GM21360 (cell line): ENCODE measurements at regions not wholly inside any gene's neighbourhood (a gene's known extent, or its start where the extent isn't known, plus 50 kb on each side); places are given as distances from the start of the nearest gene placed in this dataset.

Experiments
- ATAC-seq: cut with Tn5 transposase; IDR thresholded peaks from one replicate; pipeline ENCODE4 v1.9.1; 2021; ENCODE audit warnings: mild to moderate bottlenecking, moderate library complexity; ENCODE audit not compliant: unreplicated experiment

- no peak for ATAC-seq
Measured at GRCh38 chr6:71114986-71115385, 158.1 kb upstream of the B3GAT2 start.

GRCh38 chr6:71119560-71119959, 162.7 kb upstream of the B3GAT2 start:
- no peak for ATAC-seq

DNA sequence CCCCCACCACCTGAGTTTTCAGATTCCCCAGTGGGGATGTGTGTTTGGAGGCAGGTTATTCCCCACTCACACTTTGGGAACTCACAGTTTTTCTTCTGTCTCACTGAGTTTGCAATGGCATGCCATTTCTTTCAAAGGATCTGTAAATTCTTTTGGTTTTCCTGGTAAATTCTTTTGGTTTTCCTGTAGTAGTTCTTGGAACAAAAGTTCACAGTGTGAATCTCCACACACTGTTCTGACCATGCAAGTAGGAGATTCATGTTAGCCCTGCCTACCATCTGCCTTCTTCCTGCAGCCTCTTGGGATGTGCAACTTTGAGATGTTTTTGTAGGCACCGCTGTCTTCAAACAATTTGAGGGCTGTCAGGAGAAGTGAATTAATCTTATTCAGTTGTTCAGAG, 165.6 kb upstream of the OGFRL1 start:
- ATAC-seq, result no peak

GRCh38 chr6:71124340-71124739, 164.3 kb upstream of the OGFRL1 start:
- ATAC-seq, result no peak

DNA sequence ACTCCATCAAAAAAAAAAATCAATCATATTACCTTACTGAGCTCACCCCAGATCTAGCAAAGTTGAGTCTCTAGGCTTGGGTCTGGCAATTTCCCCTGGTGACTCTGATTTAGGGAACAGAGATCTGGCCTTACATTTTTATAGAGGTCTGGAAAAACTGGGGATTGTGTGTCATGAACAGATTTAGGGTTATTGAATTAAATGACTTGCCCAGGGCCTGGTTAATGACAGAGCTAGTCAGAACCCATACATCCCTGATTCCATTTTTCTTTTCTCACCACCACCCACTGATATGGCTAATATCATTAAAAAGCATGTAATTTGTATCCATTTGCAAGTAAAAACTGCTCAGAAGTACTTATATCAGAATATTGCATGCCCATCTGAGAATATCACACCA, 163.4 kb upstream of the OGFRL1 start:
- ATAC-seq, result no peak

GRCh38 chr6:71126506-71126905, 162.1 kb upstream of the OGFRL1 start:
- ATAC-seq, result no peak

DNA sequence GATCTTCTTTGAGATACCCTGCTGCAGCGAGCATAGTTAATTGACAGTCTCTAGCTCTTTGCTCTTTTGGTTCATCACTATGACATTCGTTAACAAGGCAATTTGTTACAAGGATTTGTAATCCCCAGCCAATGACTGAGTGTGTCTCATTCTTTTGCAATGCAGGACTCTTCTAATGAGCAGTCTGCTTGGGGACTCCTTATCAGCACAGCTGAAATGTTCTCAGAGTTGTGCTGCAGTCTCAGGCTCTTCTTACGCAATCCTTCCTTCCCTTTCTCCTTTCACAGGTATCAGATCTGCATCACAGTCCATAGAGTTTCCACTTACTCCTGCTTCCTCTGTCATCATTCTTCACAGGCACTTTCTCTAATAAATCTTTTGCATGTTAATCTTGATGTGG, 161.2 kb upstream of the OGFRL1 start:
- no peak for ATAC-seq

- no peak for ATAC-seq
Measured at GRCh38 chr6:71130277-71130676, 158.3 kb upstream of the OGFRL1 start.

DNA sequence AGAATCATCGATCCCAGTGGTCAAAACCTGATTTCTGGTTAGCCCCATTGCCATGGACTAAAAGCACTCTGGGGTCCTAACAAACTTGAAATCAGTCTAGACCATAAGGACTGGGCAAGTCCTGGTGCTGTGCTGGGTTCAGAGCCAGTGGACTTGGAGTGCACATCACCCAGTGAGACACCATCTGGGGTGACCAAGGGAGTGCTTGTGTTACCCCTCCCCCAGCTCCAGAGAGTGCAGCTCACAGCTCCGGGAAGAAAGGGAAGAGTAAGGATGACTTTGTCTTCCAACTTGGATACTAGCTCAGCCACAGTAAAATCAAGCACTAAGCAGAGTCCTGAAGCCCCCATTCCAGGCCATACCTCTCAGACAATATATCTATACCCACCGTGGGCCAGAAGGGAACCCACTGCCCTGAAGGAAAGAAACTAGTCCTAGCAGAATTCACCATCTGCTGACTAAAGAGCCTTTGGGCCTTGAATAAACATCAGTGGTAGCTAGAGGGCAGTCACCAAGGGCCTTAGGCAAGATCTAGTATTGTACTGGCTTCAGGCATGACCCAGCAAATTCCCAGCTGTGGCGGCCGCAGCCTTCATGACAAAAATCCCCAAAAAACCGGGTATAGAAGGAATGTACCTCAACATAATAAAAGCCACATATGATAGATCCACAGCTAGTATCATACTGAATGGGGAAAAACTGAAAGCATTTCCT, 153.5 kb upstream of the OGFRL1 start:
- no peak for ATAC-seq

- no peak for ATAC-seq
Measured at GRCh38 chr6:71137973-71138372, 150.6 kb upstream of the OGFRL1 start.

GRCh38 chr6:71138376-71138775, 150.2 kb upstream of the OGFRL1 start:
- no peak for ATAC-seq

DNA sequence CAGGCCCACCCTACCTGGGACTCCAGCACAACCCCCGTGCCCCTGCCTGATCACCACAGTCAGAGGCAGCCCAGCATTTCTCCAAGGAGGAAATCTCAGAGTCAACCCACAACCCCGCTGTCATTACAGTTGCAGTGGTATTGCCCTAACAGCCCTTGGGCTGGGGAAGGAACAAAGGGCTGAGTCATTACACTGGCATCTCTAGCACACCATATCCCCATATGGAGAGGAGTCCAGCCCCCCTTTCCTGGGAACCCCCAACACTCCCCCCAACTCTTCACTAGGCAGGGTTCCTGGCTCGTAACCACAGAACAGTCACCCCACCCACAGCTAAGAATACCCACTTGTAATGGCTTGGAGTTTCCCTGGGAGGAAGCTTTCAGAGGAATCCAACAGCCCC, 149.4 kb upstream of the OGFRL1 start:
- ATAC-seq, result no peak

GRCh38 chr6:71153755-71154325, 134.8 kb upstream of the OGFRL1 start:
- ATAC-seq, result no peak

- no peak for ATAC-seq
Measured at GRCh38 chr6:71157345-71157744, 131.3 kb upstream of the OGFRL1 start.

GRCh38 chr6:71164890-71165289, 123.7 kb upstream of the OGFRL1 start:
- ATAC-seq, result no peak

DNA sequence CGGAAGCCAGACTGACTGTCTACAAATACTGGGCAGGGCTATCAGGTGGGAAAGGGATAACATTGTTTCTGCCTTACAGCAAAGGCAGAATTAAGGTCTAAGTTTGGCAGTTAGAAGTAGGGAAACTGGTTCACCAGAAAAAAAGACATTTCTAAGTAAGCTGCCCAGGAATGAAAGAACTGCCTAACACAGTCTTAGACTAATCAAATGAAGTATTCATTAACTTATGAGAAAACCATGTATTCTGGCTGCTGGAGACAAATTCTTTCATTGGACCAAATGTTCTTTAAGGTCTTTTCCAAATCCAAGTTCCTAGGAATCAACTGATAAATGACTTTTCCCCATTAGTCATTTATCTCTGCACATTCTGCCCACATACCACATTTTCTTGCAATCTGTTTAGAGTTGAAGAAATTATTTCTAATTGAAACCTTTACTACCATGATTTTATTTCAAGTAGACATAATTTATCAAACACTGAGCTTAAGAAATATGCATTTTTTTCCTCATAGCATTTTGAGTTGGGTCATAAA, 120.3 kb upstream of the OGFRL1 start:
- no peak for ATAC-seq

GRCh38 chr6:71171497-71172070, 117.0 kb upstream of the OGFRL1 start:
- no peak for ATAC-seq

DNA sequence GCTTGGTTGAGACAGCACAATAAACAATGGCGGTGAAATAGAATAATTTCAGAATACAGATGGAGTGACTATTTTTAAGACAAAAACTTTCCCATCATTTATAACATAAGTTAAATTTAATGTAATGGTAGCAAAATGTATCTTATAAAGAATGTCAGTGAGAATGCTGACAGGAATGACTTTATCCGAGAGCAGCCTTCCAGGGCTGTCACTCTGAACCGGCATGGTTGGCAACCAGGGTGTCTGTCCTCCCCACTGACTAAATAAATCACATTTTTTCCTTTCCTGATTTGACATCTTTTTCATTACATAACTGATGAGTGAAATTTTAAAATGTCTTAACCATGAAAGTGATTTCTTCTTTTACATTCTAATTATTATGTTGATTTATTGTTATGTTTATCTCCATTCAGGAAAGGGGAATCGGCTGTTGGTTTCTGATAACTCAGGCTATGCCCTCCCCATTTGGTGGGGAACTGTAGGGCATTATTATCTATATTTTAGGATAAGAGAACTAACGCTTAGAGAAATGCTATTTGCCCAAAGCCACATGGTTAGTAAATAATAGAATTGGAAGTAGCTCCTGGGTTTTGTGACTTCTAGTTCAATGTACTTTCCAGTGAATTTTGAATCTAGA, 109.2 kb upstream of the OGFRL1 start:
- no peak for ATAC-seq

- no peak for ATAC-seq
Measured at GRCh38 chr6:71181565-71181964, 107.0 kb upstream of the OGFRL1 start.

- no peak for ATAC-seq
Measured at GRCh38 chr6:71187141-71187540, 101.5 kb upstream of the OGFRL1 start.

DNA sequence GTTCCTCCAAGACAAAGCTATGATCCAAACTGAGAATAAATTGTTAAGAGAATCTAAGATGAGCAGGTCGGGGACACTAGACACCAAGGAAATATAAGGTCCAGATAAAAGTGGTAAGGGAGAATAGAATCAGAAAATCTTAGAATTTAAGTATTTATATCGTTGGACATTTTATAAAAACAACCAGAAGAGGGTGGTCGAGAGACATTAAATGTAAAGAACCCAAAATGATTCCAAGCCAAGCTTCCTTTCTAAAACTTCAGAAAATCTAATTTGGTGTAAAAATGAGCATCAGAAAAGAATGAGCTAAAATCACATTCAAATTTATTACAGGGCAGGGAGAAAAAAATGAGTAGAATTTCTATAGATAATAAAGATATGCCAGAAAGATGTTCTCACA, 97.8 kb upstream of the OGFRL1 start:
- ATAC-seq, result no peak

DNA sequence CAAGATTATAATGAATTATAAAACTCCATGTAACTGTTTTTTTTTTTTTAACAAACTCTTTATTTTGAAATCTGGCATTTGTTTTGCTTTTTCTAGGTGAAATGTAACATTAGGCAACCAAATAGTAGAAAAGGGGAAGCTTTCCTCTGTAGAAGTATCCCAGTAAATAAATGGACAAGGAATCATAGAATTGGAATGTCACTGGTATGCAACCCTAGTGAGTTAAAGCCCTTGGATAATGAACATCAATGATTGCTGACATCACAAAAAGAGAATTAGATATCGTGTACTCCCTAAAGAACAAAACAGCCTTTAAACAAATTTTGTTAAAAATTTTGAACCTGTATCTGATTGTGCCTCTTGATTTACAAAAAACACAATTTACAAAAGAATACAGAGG, 93.9 kb upstream of the OGFRL1 start:
- ATAC-seq, result no peak
